GM23248 (cell line): ENCODE measurements at regions not wholly inside any gene's neighbourhood (a gene's known extent, or its start where the extent isn't known, plus 50 kb on each side); places are given as distances from the start of the nearest gene placed in this dataset.

ENCODE experiments used
- DNase-seq: peaks from one replicate; pipeline ENCODE4 v3.0.0-alpha.2; 2015
- H2AFZ ChIP-seq: fragments of 200-600 bp; sonication (generic); 2 replicates; pipeline ENCODE4 v1.6.1; 2016; ENCODE audit warnings: antibody characterized with exemption
- H3F3A ChIP-seq: fragments of 200-600 bp; sonication (generic); 2 replicates; pipeline ENCODE4 v1.6.1; 2016; ENCODE audit warnings: mild to moderate bottlenecking, antibody characterized with exemption, mixed run types; ENCODE audit not compliant: insufficient read depth
- H3K27ac ChIP-seq: fragments of 200-600 bp; sonication (generic); 2 replicates; pipeline ENCODE4 v1.5.1; 2016; ENCODE audit warnings: mild to moderate bottlenecking
- H3K27me3 ChIP-seq: fragments of 200-600 bp; sonication (generic); replicated peaks from 2 replicates; pipeline ENCODE4 v1.6.1; 2016; ENCODE audit warnings: mild to moderate bottlenecking; ENCODE audit not compliant: insufficient read depth
- H3K36me3 ChIP-seq: fragments of 200-600 bp; sonication (generic); 2 replicates; pipeline ENCODE4 v1.6.1; 2016; ENCODE audit warnings: low read depth, mild to moderate bottlenecking
- H3K4me1 ChIP-seq: fragments of 200-600 bp; sonication (generic); 2 replicates; pipeline ENCODE4 v1.6.1; 2016; ENCODE audit warnings: mild to moderate bottlenecking; ENCODE audit not compliant: insufficient read depth
- H3K4me2 ChIP-seq: fragments of 200-600 bp; sonication (generic); one replicate; pipeline ENCODE4 v1.6.1; 2016; ENCODE audit warnings: mild to moderate bottlenecking; ENCODE audit not compliant: unreplicated experiment
- H3K4me3 ChIP-seq: fragments of 200-600 bp; sonication (generic); 2 replicates; pipeline ENCODE4 v1.5.1; 2016; ENCODE audit warnings: mild to moderate bottlenecking
- H3K79me2 ChIP-seq: fragments of 200-600 bp; sonication (generic); 2 replicates; pipeline ENCODE4 v1.6.1; 2016; ENCODE audit warnings: mild to moderate bottlenecking; ENCODE audit not compliant: insufficient read depth
- H3K9ac ChIP-seq: fragments of 200-600 bp; sonication (generic); 2 replicates; pipeline ENCODE4 v1.6.1; 2016; ENCODE audit warnings: mild to moderate bottlenecking
- H3K9me2 ChIP-seq: fragments of 200-600 bp; sonication (generic); 2 replicates; pipeline ENCODE4 v1.6.1; 2016; ENCODE audit warnings: mixed run types, mild to moderate bottlenecking, moderate library complexity; ENCODE audit not compliant: insufficient read depth
- H3K9me3 ChIP-seq: fragments of 200-600 bp; sonication (generic); one replicate; pipeline ENCODE4 v1.6.1; 2017; ENCODE audit warnings: low read depth
- H4K20me1 ChIP-seq: fragments of 200-600 bp; sonication (generic); 2 replicates; pipeline ENCODE4 v1.6.0; 2016; ENCODE audit not compliant: insufficient read depth
- EZH2 ChIP-seq: fragments of 200-600 bp; sonication (generic); IDR thresholded peaks from 2 replicates; pipeline ENCODE4 v1.6.1; 2018; ENCODE audit warnings: antibody characterized with exemption, mild to moderate bottlenecking; ENCODE audit not compliant: insufficient read depth, poor library complexity, severe bottlenecking
- EZH2phosphoT487 ChIP-seq: fragments of 200-600 bp; sonication (generic); IDR thresholded peaks from 2 replicates; pipeline ENCODE4 v1.6.1; 2018; ENCODE audit warnings: antibody characterized with exemption, moderate library complexity, mild to moderate bottlenecking, low read depth; ENCODE audit not compliant: insufficient read depth
- WGBS, 2 experiments: methylation state at CpG; one replicate each; pipeline ENCODE4 v1.1.6; 2015 to 2017; ENCODE audit warnings: low lambda C conversion rate in 2 of 2, low coverage in 1 of 2; ENCODE audit errors: missing lambda C conversion rate in 2 of 2; 5-methylcytosine and 5-hydroxymethylcytosine counted together
- in situ Hi-C: fragments of 300-500 bp; cut with MboI; formaldehyde crosslinking; loops from 2 replicates; pipeline ENCODE4 v1.15.0; 2020

DNA sequence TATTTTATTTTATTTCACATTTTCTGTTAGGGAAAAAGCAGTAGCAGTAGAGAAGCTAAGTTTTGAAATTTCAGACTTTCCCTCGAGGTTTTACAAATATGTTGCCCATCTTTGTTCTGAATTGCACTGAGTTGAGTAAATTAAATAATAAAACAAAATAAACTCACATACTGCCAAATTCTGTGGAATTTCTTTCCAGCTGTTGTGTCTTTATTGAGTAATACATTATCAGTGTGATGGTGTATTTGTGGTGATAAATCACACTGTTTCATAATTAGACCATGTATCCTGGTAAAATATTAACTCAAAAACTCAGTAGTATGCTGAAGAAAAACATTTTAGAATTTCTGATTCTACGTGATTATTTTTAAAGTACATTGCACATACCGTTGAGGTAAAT lies 592.1 kb downstream of the SI start:
- H3F3A ChIP-seq = no peaks in the 10 kb centered on the region
- no peaks in the 10 kb centered on the region for H4K20me1 ChIP-seq
- TF ChIP-seq EZH2phosphoT487 (no peak), EZH2 (no peak)
- no peaks in the 10 kb centered on the region for H3K4me1 ChIP-seq
- in situ Hi-C loops = no loop called here
- no peak overlapping the region for H3K4me3 ChIP-seq
- no peaks in the 10 kb centered on the region for H3K27me3 ChIP-seq
- no peak overlapping the region for H3K9ac ChIP-seq
- H3K9me2 ChIP-seq = no peaks in the 10 kb centered on the region
- peak; percentile 8 for DNase-seq
- H3K4me2 ChIP-seq = no peak overlapping the region
- 19 to 23% methylated on average over 3 of the region's 3 CpGs for WGBS, 2 experiments
- H2AFZ ChIP-seq = no peak overlapping the region
- no peaks in the 10 kb centered on the region for H3K79me2 ChIP-seq
- no peak overlapping the region for H3K27ac ChIP-seq
- H3K36me3 ChIP-seq = no peaks in the 10 kb centered on the region
- H3K9me3 ChIP-seq = no peaks in the 10 kb centered on the region

DNA sequence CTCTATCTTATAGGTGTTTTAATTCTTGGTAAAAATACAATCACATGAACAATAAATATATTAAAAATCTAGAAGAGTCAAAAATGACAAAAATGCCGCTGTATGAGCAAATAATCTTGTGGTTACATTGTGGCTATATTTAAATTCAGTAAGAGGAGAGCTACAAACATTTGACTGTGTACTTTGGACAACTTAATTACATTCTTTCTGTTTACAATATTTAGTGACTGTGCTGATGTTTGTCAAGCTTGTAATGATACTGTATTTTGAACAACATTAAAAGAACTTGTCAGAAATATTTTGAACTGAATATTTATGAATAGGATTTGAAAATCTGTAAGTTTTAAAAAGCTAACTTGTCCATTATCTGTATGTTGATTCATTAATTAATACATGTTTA lies 598.3 kb downstream of the SI start:
- Histone ChIP-seq H3K27ac (no peak overlapping the region), H3K9me3 (no peaks in the 10 kb centered on the region), H3K79me2 (no peaks in the 10 kb centered on the region), H3K9ac (no peak overlapping the region), H3K36me3 (no peaks in the 10 kb centered on the region), H2AFZ (no peak overlapping the region), H3K4me1 (no peaks in the 10 kb centered on the region), H4K20me1 (no peaks in the 10 kb centered on the region), H3K9me2 (no peaks in the 10 kb centered on the region), H3K4me2 (no peak overlapping the region), H3F3A (no peaks in the 10 kb centered on the region), H3K4me3 (no peak overlapping the region), H3K27me3 (no peaks in the 10 kb centered on the region)
- in situ Hi-C loops = no loop called here
- TF ChIP-seq EZH2 (no peak), EZH2phosphoT487 (no peak)
- WGBS, 2 experiments = 58 to 60% methylated on average over 1 of the region's 1 CpG
- DNase-seq = no peak

DNA sequence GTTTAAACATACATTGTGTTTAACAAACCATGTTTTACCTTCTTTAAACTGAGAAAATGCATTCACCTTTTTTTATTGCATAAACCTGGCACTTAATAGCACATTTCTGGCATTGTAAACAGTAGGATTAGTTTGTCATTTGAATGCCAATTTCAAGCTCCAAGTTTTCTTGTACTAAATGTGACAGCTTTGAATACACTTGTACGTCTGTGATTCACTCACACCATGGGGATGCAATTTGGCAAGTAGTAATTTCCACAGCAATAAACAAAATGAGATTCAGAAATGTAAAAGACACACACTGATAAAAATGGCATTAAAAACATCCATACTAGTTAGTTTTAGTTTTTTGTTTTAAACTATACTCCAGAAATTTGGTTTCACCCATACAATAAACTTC lies 598.9 kb downstream of the SI start:
- no peak overlapping the region for H3K9ac ChIP-seq
- H3K36me3 ChIP-seq = no peaks in the 10 kb centered on the region
- H3K9me3 ChIP-seq = no peaks in the 10 kb centered on the region
- no peak overlapping the region for H2AFZ ChIP-seq
- H3K27ac ChIP-seq = no peak overlapping the region
- 31% methylated on average over 1 of the region's 1 CpG for WGBS, 2 experiments
- H3K4me3 ChIP-seq = no peak overlapping the region
- H3K27me3 ChIP-seq = no peaks in the 10 kb centered on the region
- H3F3A ChIP-seq = no peaks in the 10 kb centered on the region
- H3K4me1 ChIP-seq = no peaks in the 10 kb centered on the region
- no peaks in the 10 kb centered on the region for H4K20me1 ChIP-seq
- no peaks in the 10 kb centered on the region for H3K9me2 ChIP-seq
- TF ChIP-seq EZH2phosphoT487 = no peak
- no peak for TF ChIP-seq EZH2
- H3K4me2 ChIP-seq = no peak overlapping the region
- DNase-seq = no peak
- in situ Hi-C loops = no loop called here
- H3K79me2 ChIP-seq = no peaks in the 10 kb centered on the region

DNA sequence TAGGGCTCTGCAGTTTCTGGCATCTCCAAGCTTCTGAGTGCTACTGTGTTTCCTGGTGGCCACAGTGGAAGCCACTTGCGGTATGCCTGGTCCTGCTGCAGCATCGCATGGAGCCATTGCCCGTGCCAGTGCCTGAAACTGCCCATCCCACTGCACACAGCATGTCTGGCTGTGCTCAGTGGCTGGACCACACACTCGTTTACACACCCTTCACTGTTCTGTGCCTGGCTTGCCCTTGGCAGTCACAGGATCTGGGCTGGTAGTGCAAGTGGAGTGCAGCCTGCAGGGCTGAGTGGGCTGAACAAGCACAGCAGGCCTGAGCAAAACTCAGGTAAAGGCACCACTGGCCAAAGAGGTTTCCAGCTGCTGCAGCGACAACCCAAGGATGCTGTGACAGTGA lies 600.0 kb downstream of the SI start:
- no peak for DNase-seq
- 56 to 69% methylated on average over 5 of the region's 5 CpGs for WGBS, 2 experiments
- in situ Hi-C loops = no loop called here

DNA sequence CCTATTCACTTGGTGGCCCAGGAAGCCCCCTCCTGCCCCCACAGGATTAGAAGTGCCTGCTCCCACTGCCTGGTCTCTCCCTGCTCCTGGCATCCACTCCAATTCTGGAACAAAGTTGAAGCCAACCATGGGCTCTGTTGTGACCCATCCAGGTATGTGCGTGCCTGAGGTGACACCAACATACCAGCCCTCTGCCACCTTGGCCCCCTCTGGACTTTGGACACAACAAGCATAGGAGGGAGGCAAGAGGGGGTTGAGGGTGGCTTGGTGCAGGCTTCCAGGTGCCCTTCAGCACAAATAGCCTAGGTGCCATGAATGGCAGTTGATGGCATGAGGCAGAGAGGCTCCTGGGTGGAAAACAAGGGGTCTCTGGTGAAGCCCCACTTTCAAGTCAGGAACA lies 600.9 kb downstream of the SI start:
- Histone ChIP-seq H4K20me1 (no peaks in the 10 kb centered on the region), H3F3A (no peaks in the 10 kb centered on the region), H3K9ac (no peak overlapping the region), H3K27ac (no peak overlapping the region), H3K4me2 (no peak overlapping the region), H3K36me3 (no peaks in the 10 kb centered on the region), H2AFZ (no peak overlapping the region), H3K4me3 (no peak overlapping the region), H3K27me3 (no peaks in the 10 kb centered on the region), H3K4me1 (no peaks in the 10 kb centered on the region), H3K79me2 (no peaks in the 10 kb centered on the region), H3K9me2 (no peaks in the 10 kb centered on the region; the same call in 1 of the 2 replicates), H3K9me3 (no peaks in the 10 kb centered on the region)
- TF ChIP-seq EZH2 (no peak), EZH2phosphoT487 (no peak)
- 50 to 71% methylated on average over 1 of the region's 1 CpG for WGBS, 2 experiments
- DNase-seq = no peak
- in situ Hi-C loops = no loop called here

More for the DNA sequence above, 600.0 kb downstream of the SI start:
- Histone ChIP-seq H3K4me2 (no peak overlapping the region), H3K79me2 (no peaks in the 10 kb centered on the region), H2AFZ (no peak overlapping the region), H3K27me3 (no peaks in the 10 kb centered on the region), H4K20me1 (no peaks in the 10 kb centered on the region), H3K9ac (no peak overlapping the region), H3F3A (no peaks in the 10 kb centered on the region), H3K9me3 (no peaks in the 10 kb centered on the region), H3K27ac (no peak overlapping the region), H3K4me3 (no peak overlapping the region), H3K4me1 (no peaks in the 10 kb centered on the region), H3K9me2 (no peaks in the 10 kb centered on the region; the same call in 1 of the 2 replicates), H3K36me3 (no peaks in the 10 kb centered on the region)
- TF ChIP-seq EZH2phosphoT487 (no peak), EZH2 (no peak)
